GM12892 (cell line): ENCODE measurements at regions not wholly inside any gene's neighbourhood (a gene's known extent, or its start where the extent isn't known, plus 50 kb on each side); places are given as distances from the start of the nearest gene placed in this dataset.

ENCODE experiments used
- POLR2A ChIP-seq: IDR thresholded peaks from 2 replicates; pipeline ENCODE4 v1.6.1; 2011; ENCODE audit warnings: low read depth, low read length, control low read depth
- POLR2AphosphoS5 ChIP-seq: IDR thresholded peaks from 2 replicates; pipeline ENCODE4 v1.6.1; 2011; ENCODE audit warnings: low read depth, low read length, control low read depth
- TAF1 ChIP-seq: IDR thresholded peaks from 2 replicates; pipeline ENCODE4 v1.6.1; 2011; ENCODE audit warnings: low read depth, mild to moderate bottlenecking, control low read depth, low read length, borderline replicate concordance

DNA sequence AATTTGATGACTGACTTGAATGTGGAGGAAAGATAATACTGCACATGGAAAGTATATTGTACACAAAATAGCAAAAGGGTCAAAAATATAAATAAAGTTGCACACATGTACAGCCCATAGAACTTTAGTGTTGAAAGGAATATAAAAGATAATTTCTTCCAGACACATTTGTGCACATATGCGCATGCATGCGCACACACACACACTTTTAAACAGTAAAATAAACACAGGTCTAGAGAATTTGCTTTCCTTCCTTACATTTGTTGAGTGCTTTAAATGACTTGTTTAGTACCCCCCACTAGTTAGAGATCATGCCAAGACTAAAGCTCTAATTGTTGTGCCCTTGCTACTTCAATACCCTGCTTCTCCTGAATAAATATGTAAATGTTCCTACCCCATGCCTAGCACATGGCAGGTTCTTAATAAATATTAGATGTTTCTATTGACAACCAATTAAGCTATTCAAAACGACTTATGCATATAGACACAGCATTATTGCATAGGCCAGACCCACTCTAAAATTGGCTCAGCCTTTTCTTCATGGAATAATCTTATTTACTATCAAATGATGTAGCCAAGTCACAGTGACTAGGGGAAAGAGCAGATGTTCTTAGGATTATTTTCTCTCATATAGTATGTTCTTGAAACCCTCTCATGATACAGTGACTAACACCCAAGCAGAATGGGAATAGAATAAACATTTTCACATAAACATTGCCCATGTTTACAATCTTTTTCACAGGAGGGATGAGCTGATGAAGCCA lies 165.5 kb upstream of the ACVR2A start:
- TF ChIP-seq TAF1: no peak
- no peak for TF ChIP-seq POLR2A
- no peak for TF ChIP-seq POLR2AphosphoS5
